ENCODE measurements at regions not wholly inside any gene's neighbourhood (a gene's known extent, or its start where the extent isn't known, plus 50 kb on each side); places are given as distances from the start of the nearest gene placed in this dataset.
"Not testable (repeated sequence)": the region's sequence is repeated elsewhere in the genome, so short reads cannot be mapped to it uniquely, and the experiment has no call there.

GRCh38 chr3:98644168-98644567 is 50.8 kb upstream of the CPOX start:
- no peak for DNase-seq

GRCh38 chr3:98645039-98645438 is 51.6 kb upstream of the CPOX start:
- no peak for DNase-seq

GRCh38 chr3:98646680-98647079 is 53.3 kb upstream of the CPOX start:
- DNase-seq = no peak

- DNase-seq = no peak
Measured at GRCh38 chr3:98647197-98647596, 53.8 kb upstream of the CPOX start.

- no peak for DNase-seq
Measured at GRCh38 chr3:98650971-98651779, 57.8 kb upstream of the CPOX start.

GRCh38 chr3:98651780-98652077 is 58.3 kb upstream of the CPOX start:
- DNase-seq = no peak

- DNase-seq = no peak
Measured at GRCh38 chr3:98655666-98656065, 62.3 kb upstream of the CPOX start.

GRCh38 chr3:98657457-98657856 is 64.0 kb upstream of the CPOX start:
- peak; percentile 20 for DNase-seq

GRCh38 chr3:98662699-98663098 is 69.3 kb upstream of the CPOX start:
- DNase-seq = no peak

GRCh38 chr3:98670020-98670419 is 76.6 kb upstream of the CPOX start:
- no peak for DNase-seq

GRCh38 chr3:98679986-98680385 is 83.2 kb upstream of the ST3GAL6 start:
- DNase-seq = no peak

- no peak for DNase-seq
Measured at GRCh38 chr3:98680723-98681122, 82.4 kb upstream of the ST3GAL6 start.

- no peak for DNase-seq
Measured at GRCh38 chr3:98681486-98681885, 81.7 kb upstream of the ST3GAL6 start.

- not testable (repeated sequence) for DNase-seq
Measured at GRCh38 chr3:98682391-98682790, 80.7 kb upstream of the ST3GAL6 start.

- no peak for DNase-seq
Measured at GRCh38 chr3:98688363-98688762, 74.8 kb upstream of the ST3GAL6 start.

GRCh38 chr3:98690876-98691275 is 72.3 kb upstream of the ST3GAL6 start:
- no peak for DNase-seq

- DNase-seq = no peak
Measured at GRCh38 chr3:98691897-98692296, 71.2 kb upstream of the ST3GAL6 start.

GRCh38 chr3:98692787-98693473 is 70.2 kb upstream of the ST3GAL6 start:
- no peak for DNase-seq

GRCh38 chr3:98695796-98696195 is 67.3 kb upstream of the ST3GAL6 start:
- DNase-seq = no peak

GRCh38 chr3:98696296-98696695 is 66.8 kb upstream of the ST3GAL6 start:
- DNase-seq = not testable (repeated sequence)

GRCh38 chr3:98697225-98697624 is 65.9 kb upstream of the ST3GAL6 start:
- no peak for DNase-seq

GRCh38 chr3:98699132-98699531 is 64.0 kb upstream of the ST3GAL6 start:
- no peak for DNase-seq

- DNase-seq = no peak
Measured at GRCh38 chr3:98701071-98701675, 62.0 kb upstream of the ST3GAL6 start.

- no peak for DNase-seq
Measured at GRCh38 chr3:98702166-98702565, 61.0 kb upstream of the ST3GAL6 start.
